Stimulated activated CD4-positive, alpha-beta T cell treated with anti-CD3 and anti-CD28 coated beads, Interleukin-2, amount 100 ng/mL, for 24 hours (primary cell): ENCODE measurements at regions not wholly inside any gene's neighbourhood (a gene's known extent, or its start where the extent isn't known, plus 50 kb on each side); places are given as distances from the start of the nearest gene placed in this dataset.
"Not testable (repeated sequence)": the region's sequence is repeated elsewhere in the genome, so short reads cannot be mapped to it uniquely, and the experiment has no call there.

Experiments
- DNase-seq, 2 donors: peaks; one replicate each; pipeline ENCODE4 v3.0.0-alpha.2; 2020

GRCh38 chr10:125265579-125265955, 105.2 kb upstream of the CTBP2 start:
- DNase-seq = no peak

DNA sequence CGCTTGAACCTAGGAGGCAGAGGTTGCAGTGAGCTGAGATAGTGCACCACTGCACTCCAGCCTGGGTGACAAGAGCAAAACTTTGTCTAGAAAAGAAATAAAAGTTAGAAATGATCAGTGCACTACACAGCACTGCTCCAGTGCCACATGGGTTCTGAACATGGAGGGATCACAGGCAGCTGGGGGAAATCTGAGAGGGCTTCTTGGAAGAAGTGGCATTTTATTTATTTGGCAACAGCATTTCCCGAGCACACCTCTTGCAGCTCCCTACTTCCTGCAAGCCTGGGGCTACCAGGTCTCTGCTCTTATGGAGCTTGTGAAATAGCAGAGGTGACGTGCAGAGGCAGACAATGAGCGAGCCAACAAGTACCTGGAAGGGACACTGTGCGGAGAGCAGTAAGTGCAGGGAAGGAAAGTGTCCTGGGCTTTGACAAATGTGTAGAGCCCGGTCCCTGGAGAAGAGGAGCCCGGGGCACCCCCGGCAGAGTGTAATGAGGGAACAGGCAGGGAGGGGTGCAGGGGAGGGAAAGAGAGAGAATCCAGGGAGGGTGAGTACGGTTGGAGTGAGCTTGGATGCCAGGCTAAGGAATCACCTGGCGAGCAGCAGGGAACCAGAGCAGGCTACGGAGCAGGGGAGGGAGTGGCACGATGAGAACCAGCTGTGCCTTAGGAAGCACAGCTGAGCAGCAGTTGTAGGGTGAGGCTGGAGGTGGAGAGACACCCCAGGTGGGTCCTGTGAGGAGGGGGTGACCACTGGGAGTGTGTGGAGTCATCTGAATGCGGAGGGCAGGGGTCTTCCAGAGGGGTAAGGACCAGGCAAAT, 104.6 kb upstream of the CTBP2 start:
- DNase-seq = no peak

- no peak for DNase-seq
Observed at GRCh38 chr10:125264091-125264490, 103.7 kb upstream of the CTBP2 start.

- no peak for DNase-seq
Observed at GRCh38 chr10:125263551-125263950, 103.2 kb upstream of the CTBP2 start.

DNA sequence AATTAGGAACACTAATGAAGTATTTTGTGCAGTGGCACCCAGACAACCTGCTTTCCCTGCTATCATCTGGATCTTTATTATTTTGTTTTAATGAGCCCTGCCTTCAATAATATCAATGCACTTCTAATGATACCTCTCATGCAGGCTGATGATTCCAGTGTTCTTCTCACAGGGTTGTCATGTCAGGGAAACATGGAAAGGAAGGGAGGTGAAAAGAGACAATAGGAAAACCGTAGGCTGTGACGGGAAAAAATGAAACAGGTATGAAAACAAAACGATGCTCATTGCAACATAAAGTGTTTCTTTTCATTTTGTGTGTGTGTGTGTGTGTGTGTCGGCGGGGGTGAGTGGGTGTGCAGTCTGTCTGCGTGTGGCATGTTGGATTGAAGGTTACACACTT, 102.6 kb upstream of the CTBP2 start:
- no peak for DNase-seq

DNA sequence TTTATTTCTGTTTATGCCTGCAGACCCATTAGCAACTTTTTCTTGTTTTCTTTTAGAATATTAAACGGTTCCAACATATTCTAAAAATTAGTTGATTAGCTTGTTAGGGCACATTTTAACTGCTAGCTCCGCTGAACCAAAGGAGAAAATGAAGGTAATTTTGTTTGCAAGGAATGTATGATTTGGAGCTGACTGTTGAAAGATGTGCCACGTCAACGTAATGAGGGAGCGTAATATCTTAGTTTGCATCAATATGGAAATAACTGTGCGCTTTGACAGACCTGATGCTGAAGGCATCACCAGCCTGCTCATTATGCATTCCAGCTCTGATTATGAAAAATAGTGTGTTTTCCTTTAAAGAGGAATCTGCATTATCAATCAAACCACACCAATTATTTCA, 102.0 kb upstream of the CTBP2 start:
- DNase-seq = no peak

DNA sequence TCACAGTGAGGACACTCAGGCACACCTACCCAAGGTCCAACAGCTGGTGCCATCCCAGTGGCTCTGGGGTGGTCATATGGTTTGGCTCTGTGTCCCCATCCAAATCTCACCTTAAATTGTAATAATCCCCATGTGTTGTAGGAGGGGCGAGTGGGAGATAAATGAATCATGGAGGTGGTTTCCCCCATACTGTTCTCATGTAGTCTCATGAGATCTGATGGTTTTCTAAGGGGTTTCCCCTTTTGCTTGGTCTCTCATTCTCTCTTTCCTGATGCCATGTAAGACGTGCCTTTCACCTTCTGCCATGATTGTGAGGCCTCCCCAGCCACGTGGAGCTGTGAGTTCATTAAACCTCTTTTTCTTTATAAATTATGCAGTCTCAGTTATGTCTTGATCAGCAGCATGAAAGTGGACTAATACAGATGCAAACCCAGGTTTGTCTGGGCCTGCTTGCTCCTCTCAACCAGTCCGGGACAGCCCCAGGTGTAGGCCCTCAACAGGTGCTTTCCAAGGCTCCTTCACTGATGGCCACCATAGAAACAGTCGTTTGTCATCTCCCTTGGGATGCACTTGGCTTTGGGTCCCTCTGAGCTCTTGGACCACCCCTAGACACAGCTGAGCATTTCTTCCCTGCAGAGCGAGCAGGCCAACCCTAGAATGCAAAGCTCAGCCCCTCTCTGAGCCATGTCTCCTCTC, 101.3 kb upstream of the CTBP2 start:
- no peak for DNase-seq

DNA sequence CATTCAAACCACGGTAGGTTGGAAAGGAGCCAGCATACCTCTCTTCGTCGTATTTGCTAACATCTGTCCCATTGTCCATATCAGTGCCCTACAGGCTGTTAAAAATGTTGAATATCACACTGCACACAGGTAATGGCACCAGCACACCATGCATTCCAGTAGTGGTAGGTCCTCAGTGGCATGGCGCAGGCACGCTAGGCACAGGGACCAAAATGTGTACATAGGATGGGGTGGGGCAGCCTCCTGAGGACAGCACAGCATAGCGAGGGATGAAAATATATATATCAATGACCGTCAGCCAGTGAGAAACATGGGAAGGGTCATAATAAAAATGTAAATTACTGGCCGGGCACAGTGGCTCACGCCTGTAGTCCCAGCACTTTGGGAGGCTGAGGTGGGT, 99.9 kb upstream of the CTBP2 start:
- no peak for DNase-seq

DNA sequence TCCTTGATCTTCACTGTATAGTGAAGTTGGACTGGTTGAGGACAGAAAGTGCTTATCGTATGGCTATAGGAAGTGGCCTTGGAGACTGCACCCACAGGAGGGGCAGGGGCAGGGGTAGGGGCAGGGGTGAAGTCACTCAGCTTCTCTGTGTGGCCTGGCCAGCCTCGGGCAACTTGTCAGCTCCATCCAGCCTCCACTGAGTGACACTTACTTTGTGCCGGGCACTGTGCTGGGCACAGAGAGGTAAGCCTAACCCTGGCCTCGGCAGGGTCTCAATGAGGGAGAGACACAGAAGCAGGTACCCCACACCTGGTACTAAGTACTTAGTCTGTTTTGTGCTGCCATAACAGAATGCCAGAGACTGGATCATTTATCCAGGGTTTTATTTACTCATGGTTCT, 99.3 kb upstream of the CTBP2 start:
- no peak for DNase-seq

DNA sequence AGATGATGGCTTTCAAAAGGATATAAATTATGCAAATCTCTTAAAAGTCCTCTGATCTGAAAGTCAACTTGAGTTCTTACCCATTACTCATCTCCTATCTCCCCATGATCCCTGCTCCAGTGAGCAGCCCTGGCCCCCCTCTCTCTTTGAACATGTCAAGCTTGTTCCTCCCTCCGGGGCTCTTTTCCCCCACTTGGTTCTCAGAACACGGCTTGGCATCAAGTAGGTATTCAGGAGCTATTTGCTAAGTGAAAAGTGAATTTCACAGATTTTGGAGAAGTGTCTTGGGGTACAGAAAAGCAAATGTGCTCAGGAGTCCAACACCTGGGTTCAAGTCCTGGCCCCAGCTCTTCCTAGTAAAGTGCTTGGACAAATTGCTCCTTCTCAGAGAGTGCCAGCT, 98.3 kb upstream of the CTBP2 start:
- no peak for DNase-seq

GRCh38 chr10:125257521-125258108, 97.3 kb upstream of the CTBP2 start:
- no peak for DNase-seq

DNA sequence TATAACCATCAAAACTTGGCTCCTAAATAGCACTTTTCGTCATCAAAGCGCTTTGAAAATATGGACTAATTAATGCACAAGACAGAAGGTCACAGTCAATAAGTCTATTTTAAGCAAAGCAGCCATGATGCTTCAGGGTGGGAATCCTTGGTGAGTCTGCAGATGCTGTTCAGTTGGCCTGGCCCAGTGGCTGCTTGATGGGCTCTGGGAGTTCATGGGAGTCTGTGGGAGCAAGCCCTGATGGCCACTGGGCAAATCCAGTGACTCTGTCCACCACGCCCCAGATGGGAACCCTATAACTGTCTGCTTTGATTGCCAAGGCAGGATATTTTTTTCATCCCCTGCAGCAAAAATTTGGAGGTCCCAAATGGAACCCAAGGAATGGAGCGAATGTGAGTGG, 95.7 kb upstream of the CTBP2 start:
- DNase-seq = no peak

DNA sequence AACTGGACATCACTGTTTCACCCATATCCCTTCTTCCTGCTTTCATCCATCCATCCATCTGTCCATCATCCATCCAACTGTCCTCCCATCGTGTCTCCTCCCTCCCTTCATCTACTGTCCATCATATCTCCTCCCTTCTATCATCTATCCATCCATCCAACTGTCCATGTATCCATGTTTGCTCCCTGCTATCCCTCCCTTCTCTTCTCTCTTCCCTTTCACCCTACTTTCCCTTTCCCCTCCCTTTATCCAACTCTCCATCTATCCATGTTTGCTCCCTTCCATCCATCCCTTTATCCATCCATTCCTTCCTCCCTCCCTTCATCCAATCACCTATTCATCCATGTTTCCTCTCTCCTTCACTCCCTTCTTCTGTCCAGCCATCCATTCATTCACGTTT, 92.6 kb upstream of the CTBP2 start:
- no peak for DNase-seq

DNA sequence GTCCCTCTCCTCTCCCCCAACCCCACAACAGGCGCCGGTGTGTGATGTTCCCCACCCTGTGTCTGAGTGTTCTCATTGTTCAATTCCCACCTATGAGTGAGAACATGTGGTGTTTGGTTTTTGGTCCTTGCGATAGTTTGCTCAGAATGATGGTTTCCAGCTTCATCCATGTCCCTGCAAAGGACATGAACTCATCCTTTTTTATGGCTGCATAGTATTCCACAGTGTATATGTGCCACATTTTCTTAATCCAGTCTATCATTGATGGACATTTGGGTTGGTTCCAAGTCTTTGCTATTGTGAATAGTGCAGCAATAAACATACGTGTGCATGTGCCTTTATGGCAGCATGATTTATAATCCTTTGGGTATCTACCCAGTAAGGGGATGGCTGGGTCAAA, 90.5 kb upstream of the CTBP2 start:
- DNase-seq = not testable (repeated sequence)

GRCh38 chr10:125249948-125250347, 89.6 kb upstream of the CTBP2 start:
- DNase-seq = no peak

GRCh38 chr10:125248489-125248888, 88.1 kb upstream of the CTBP2 start:
- DNase-seq = no peak

DNA sequence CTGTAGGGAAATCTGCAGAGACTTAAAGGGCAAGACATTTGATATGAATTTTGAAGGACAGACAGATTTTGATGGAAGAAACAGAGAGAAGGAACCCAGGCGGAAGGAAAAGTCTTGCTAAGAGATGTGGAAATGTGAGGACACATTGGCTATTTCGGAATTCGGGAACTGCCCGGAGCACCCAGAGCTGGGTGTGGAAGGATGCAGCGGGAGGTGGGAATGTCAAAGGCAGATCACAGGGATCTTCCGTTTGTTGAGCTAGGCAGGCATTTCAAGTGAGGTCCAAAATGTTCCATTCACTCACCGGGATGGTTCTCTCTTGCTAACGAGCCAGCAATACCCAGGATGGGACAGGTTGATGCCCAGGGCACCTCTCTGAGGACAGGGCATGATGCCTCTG, 87.2 kb upstream of the CTBP2 start:
- DNase-seq = no peak

DNA sequence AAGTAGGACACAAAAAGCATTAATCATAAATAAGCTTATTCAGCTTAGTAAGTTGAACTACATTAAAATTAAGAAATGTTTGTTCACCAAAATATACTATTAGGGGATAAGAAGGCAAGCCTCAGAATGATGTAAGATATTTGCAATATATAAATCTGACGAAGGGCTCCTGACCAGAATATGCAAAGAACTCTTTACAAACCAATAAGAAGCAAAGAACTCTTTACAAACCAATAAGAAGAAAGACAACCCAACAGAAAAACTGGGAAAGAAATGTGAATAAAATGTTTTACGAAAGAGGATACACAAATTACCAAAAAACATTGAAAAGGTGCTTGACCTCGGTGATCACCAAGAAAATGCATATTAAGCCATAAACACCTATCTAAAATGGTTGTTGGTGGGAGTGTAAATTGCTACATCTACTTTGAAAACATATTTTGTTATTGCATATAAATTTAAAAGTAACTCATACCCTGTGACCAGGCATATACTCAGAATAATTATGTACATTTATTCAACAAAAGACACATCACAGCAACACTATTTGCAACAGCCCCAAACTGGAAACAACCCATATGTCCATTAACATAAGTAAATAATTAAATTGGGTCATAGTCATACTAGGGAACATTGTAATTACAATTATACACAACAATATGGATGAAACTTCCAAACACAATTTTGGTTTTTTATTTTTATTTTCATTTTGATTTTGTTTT, 83.3 kb upstream of the CTBP2 start:
- no peak for DNase-seq

GRCh38 chr10:125238682-125239081, 78.3 kb upstream of the CTBP2 start:
- no peak for DNase-seq

DNA sequence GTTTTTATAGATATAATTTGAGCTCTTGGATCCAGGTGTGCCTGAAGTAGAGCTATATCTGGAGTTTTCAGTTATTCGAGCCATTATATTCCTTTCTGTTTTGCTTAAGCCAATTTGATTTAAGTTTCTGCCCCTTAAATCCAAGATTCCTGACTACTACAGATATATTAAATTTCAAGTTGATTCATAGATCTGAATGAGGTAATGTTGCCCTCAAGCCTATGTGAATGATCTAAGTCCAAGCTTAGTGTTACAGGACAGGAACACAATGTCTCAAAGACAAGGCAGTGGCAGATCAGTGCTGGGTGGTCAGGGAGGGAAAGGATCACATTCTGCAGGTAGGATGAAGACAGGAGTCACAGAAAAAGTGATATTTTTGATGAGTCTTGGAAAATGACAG, 75.7 kb upstream of the CTBP2 start:
- DNase-seq = no peak

DNA sequence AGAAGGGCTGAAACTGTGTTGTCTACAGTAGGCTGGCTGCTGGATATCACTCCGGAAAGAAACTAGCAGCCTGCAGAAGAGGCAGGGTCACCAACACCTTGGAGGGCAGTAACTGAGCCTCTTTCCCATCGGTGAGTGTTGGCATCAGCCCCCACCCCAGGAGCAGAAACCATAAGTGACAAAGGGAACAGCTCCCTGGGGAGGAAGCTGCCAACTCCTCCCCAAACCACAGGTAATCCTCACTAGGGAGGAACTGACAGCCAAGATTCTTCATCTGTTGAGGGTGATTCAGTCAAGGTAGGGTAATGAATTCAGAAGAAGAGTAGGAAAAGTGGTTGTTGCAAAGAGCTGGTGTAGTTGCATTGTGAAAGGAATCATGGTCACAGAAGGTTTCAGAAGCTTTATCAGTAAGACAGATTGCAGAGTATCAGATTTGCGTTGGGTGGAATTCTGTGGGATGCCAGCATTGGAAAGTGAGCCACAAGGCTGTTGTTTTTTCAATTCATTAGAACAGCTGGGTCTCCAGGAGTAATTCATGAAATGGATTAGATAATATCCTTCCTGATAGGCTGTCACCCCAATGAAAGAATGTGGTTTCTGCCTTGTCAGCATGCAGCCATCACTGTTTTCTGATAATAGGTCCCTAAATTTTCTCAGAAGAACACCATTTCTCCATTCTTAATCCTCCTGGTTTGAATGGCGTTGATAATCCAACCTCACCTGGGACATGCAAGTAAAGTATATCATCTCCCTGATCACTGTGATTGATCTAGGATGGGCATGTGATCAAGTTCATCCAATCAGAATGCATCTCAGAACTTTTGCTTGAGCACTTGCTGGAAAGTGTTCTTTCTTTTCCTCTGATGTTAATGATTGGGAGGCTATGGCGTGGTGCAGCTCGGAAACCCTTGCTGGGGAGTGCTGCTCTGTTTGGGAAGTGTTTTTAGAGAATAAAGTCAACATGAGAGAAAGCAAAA, 75.0 kb upstream of the CTBP2 start:
- no peak for DNase-seq

DNA sequence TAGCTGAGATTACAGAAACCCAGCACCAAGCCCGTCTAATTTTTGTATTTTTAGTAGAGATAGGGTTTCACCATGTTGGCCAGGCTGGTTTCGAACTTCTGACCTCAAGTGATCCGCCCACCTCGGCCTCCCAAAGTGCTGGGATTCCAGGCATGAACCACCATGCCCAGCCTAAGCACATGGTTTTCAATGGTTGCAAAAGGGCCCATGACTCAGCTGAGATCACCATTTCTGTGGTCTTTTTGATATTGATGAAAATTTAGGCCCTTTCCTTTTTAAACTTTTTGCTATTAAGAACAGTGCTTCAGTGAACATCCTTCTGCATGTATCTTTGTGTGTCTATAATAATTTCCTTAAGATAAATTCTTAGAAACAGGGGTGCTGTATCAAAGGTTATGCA, 74.2 kb upstream of the CTBP2 start:
- DNase-seq = not testable (repeated sequence)
